CD4-positive, alpha-beta memory T cell (primary cell): ENCODE measurements at regions not wholly inside any gene's neighbourhood (a gene's known extent, or its start where the extent isn't known, plus 50 kb on each side); places are given as distances from the start of the nearest gene placed in this dataset.
A peak's percentile ranks its signal among the peaks of the same experiment; 100 is the strongest.

Source experiments
- CTCF ChIA-PET: fragments of 350-600 bp; sonication (Branson Sonifier 250); formaldehyde crosslinking; loops from one replicate; lab custom pipeline; 2021; ENCODE audit warnings: inconsistent platforms; ENCODE audit not compliant: partially characterized antibody; lab: Charles Lee
- POLR2A ChIA-PET: fragments of 350-600 bp; sonication (Branson Sonifier 250); formaldehyde crosslinking; loops from one replicate; lab custom pipeline; 2021; ENCODE audit not compliant: partially characterized antibody; lab: Charles Lee
- DNase-seq, 5 donors: peaks; one replicate each; pipeline versions ENCODE4 v3.0.0 to v3.0.0-alpha.2; 2020 to 2022; ENCODE audit warnings: mixed read lengths in 1 of 5
- H3K27ac ChIP-seq: one replicate; pipeline ENCODE4 v1.7.0; 2013; ENCODE audit warnings: low read depth, low read length
- H3K27me3 ChIP-seq: 2 replicates; pipeline ENCODE4 v1.7.0; 2013; ENCODE audit warnings: mild to moderate bottlenecking, low read length, moderate library complexity; ENCODE audit not compliant: insufficient read depth
- H3K36me3 ChIP-seq: 2 replicates; pipeline ENCODE4 v1.7.0; 2013; ENCODE audit warnings: mild to moderate bottlenecking, low read length, moderate library complexity; ENCODE audit not compliant: insufficient read depth
- H3K4me1 ChIP-seq: 2 replicates; pipeline ENCODE4 v1.7.0; 2013; ENCODE audit warnings: mild to moderate bottlenecking, low read length, moderate library complexity; ENCODE audit not compliant: insufficient read depth
- H3K4me3 ChIP-seq, 2 donors: one replicate each; pipeline ENCODE4 v1.7.0; 2013; ENCODE audit warnings: low read length in 2 of 2, mild to moderate bottlenecking in 1 of 2
- H3K9me3 ChIP-seq, 2 donors: one replicate each; pipeline ENCODE4 v1.7.0; 2013; ENCODE audit warnings: low read length in 2 of 2, control low read depth in 1 of 2; ENCODE audit not compliant: control insufficient read depth in 1 of 2
- H3K27ac Mint-ChIP-seq, 7 donors: one replicate each; pipeline ENCODE4 v1.8.0; 2020 to 2021; ENCODE audit warnings: mixed read lengths in 7 of 7, mild to moderate bottlenecking in 6 of 7, inconsistent platforms in 3 of 7, moderate library complexity in 3 of 7
- H3K27me3 Mint-ChIP-seq, 2 donors: one replicate each; pipeline ENCODE4 v1.8.0; 2020 to 2021; ENCODE audit warnings: mixed read lengths in 2 of 2
- H3K36me3 Mint-ChIP-seq, 2 donors: one replicate each; pipeline ENCODE4 v1.8.0; 2020 to 2021; ENCODE audit warnings: mixed read lengths in 2 of 2, inconsistent platforms in 1 of 2, mild to moderate bottlenecking in 1 of 2
- H3K4me1 Mint-ChIP-seq, 4 donors: one replicate each; pipeline ENCODE4 v1.8.0; 2020 to 2021; ENCODE audit warnings: mixed read lengths in 4 of 4, mild to moderate bottlenecking in 1 of 4
- H3K4me3 Mint-ChIP-seq, 8 donors: one replicate each; pipeline ENCODE4 v1.8.0; 2020 to 2021; ENCODE audit warnings: mixed read lengths in 8 of 8, mild to moderate bottlenecking in 7 of 8, moderate library complexity in 6 of 8, inconsistent platforms in 3 of 8
- H3K9me3 Mint-ChIP-seq, 8 donors: one replicate each; pipeline ENCODE4 v1.8.0; 2020 to 2021; ENCODE audit warnings: mixed read lengths in 8 of 8, mild to moderate bottlenecking in 5 of 8, inconsistent platforms in 3 of 8, moderate library complexity in 1 of 8
- intact Hi-C: fragments of 100-400 bp; cut with micrococcal nuclease; formaldehyde crosslinking; loops from one replicate; pipeline ENCODE4 v1.15.1; 2023

GRCh38 chr13:108433976-108434755 is 164.6 kb downstream of the TNFSF13B start:
- Histone ChIP-seq H3K27ac (no peak overlapping the region), H3K9me3 (no peaks in the 10 kb centered on the region), H3K4me1 (no peaks in the 10 kb centered on the region), H3K36me3 (no peaks in the 10 kb centered on the region), H3K27me3 (no peaks in the 10 kb centered on the region), H3K4me3 (no peak overlapping the region)
- Mint-ChIP-seq H3K36me3 (no peaks in the 10 kb centered on the region), H3K27me3 (peaks cover 2 to 6% of the 10 kb centered on the region in 2 donors), H3K27ac (peak overlapping the region in 1 of 7 donors; percentile 52), H3K9me3 (peaks cover 0 to 3% (median 0%) of the 10 kb centered on the region in 8 donors), H3K4me3 (no peak overlapping the region), H3K4me1 (peaks cover 0 to 2% (median 0%) of the 10 kb centered on the region in 4 donors)
- POLR2A ChIA-PET = no interaction called here
- CTCF ChIA-PET = no interaction called here
- intact Hi-C loops = no loop called here
- DNase-seq = no peak

DNA sequence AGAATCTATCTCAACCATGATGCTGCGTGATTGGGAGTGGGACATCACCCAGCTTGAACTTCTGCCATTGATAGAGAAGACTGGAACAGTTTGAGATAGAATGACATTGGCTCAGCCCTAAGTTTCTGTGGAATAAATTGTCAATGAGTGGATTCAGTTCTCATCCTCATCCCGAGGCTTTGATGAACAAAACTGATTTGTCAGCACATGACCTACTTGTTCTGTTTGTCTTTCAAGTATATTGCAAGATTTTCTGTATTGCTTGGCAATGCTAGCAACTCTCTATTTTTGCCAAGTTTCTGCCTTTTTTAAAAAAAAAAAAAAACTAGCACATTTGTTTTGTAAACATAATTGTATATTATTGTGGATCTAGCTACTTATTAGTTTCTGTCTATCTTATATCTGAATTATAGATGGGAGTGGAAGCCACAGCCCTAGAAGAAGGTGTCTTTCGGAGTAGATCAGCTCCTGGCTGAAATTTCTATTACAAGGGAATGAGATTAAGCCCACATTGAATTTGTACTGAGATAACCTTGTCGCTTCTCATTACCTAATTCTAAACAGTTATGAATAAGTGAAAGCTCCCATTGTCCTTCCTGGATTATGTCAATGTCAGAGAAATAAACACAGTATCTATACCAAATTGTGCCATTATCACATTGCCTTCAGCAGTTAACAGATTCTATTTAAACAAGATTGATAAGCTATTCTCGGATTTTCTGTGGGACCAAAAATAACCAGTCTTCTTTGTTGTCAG is 166.1 kb downstream of the TNFSF13B start:
- Histone ChIP-seq H3K27me3 (no peaks in the 10 kb centered on the region), H3K36me3 (no peaks in the 10 kb centered on the region), H3K4me3 (no peak overlapping the region), H3K9me3 (no peaks in the 10 kb centered on the region), H3K27ac (no peak overlapping the region), H3K4me1 (no peaks in the 10 kb centered on the region)
- Mint-ChIP-seq H3K9me3 (peaks cover 0 to 3% (median 0%) of the 10 kb centered on the region in 8 donors), H3K27ac (no peak overlapping the region), H3K27me3 (peaks cover 2 to 6% of the 10 kb centered on the region in 2 donors), H3K4me3 (no peak overlapping the region), H3K36me3 (no peaks in the 10 kb centered on the region), H3K4me1 (no peaks in the 10 kb centered on the region)
- intact Hi-C loops = no loop called here
- CTCF ChIA-PET = interaction anchor here (0.6 to 1.0 kb wide), 2 partner anchors 28 to 40 kb away, joined by 3 read pairs; no protein-coding TSS in a partner anchor
- POLR2A ChIA-PET = no interaction called here
- no peak for DNase-seq

DNA sequence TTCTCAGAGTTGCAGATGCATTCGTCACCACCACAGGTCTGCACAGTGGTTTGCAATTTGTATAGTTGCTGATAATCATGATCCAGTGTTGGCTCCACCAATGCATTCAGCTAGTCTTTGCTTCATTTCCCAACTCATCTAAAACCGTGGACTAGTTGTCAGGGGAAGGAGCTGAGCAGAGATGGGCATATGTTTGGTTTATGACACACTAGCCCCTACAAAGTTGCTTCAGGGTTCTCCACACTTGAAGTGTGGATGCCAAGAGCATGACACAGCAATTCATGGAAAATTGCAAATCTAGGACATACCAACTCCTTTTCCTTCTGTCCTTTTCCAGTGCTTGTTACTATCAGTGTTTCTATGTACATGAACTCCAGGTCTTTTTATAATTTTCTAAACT is 168.0 kb downstream of the TNFSF13B start:
- no peak overlapping the region for H3K27ac ChIP-seq
- intact Hi-C loops = no loop called here
- CTCF ChIA-PET = no interaction called here
- no peaks in the 10 kb centered on the region for H3K9me3 ChIP-seq
- H3K4me3 ChIP-seq = no peak overlapping the region
- no peak overlapping the region for H3K4me3 Mint-ChIP-seq
- no peaks in the 10 kb centered on the region for H3K27me3 ChIP-seq
- H3K27ac Mint-ChIP-seq = no peak overlapping the region
- H3K36me3 Mint-ChIP-seq = no peaks in the 10 kb centered on the region
- peaks cover 0 to 3% (median 0%) of the 10 kb centered on the region in 8 donors for H3K9me3 Mint-ChIP-seq
- no peaks in the 10 kb centered on the region for H3K4me1 Mint-ChIP-seq
- peaks cover 2 to 6% of the 10 kb centered on the region in 2 donors for H3K27me3 Mint-ChIP-seq
- H3K36me3 ChIP-seq = no peaks in the 10 kb centered on the region
- DNase-seq = no peak
- H3K4me1 ChIP-seq = no peaks in the 10 kb centered on the region
- POLR2A ChIA-PET = no interaction called here

GRCh38 chr13:108439556-108439955 is 170.0 kb downstream of the TNFSF13B start:
- Histone ChIP-seq H3K9me3 (no peaks in the 10 kb centered on the region), H3K27ac (no peak overlapping the region), H3K27me3 (no peaks in the 10 kb centered on the region), H3K4me1 (no peaks in the 10 kb centered on the region), H3K36me3 (no peaks in the 10 kb centered on the region), H3K4me3 (no peak overlapping the region)
- Mint-ChIP-seq H3K27ac (no peak overlapping the region), H3K4me1 (no peaks in the 10 kb centered on the region), H3K27me3 (peaks cover 2 to 6% of the 10 kb centered on the region in 2 donors), H3K36me3 (no peaks in the 10 kb centered on the region), H3K9me3 (peaks cover 0 to 3% (median 0%) of the 10 kb centered on the region in 8 donors), H3K4me3 (no peak overlapping the region)
- CTCF ChIA-PET = no interaction called here
- POLR2A ChIA-PET = no interaction called here
- DNase-seq = no peak
- intact Hi-C loops = no loop called here

- H3K36me3 Mint-ChIP-seq = no peaks in the 10 kb centered on the region
- Histone ChIP-seq H3K27me3 (no peaks in the 10 kb centered on the region), H3K36me3 (no peaks in the 10 kb centered on the region), H3K4me3 (no peak overlapping the region), H3K27ac (no peak overlapping the region), H3K9me3 (no peaks in the 10 kb centered on the region), H3K4me1 (no peaks in the 10 kb centered on the region)
- POLR2A ChIA-PET = no interaction called here
- DNase-seq = no peak
- H3K4me3 Mint-ChIP-seq = no peak overlapping the region
- CTCF ChIA-PET = no interaction called here
- H3K27me3 Mint-ChIP-seq = no peaks in the 10 kb centered on the region
- H3K4me1 Mint-ChIP-seq = no peaks in the 10 kb centered on the region
- intact Hi-C loops = no loop called here
- no peak overlapping the region for H3K27ac Mint-ChIP-seq
- peaks cover 0 to 4% (median 0%) of the 10 kb centered on the region in 8 donors for H3K9me3 Mint-ChIP-seq
Observed at GRCh38 chr13:108444448-108444847, 174.9 kb downstream of the TNFSF13B start.

GRCh38 chr13:108448891-108449290 is 179.4 kb downstream of the TNFSF13B start:
- Histone ChIP-seq H3K9me3 (no peaks in the 10 kb centered on the region), H3K27me3 (no peaks in the 10 kb centered on the region), H3K27ac (no peak overlapping the region), H3K36me3 (no peaks in the 10 kb centered on the region), H3K4me1 (no peaks in the 10 kb centered on the region), H3K4me3 (no peak overlapping the region)
- intact Hi-C loops = no loop called here
- peak in 1 of 5 donors; percentile 25 for DNase-seq
- CTCF ChIA-PET = no interaction called here
- Mint-ChIP-seq H3K4me3 (no peak overlapping the region), H3K4me1 (peaks cover 0 to 1% (median 0%) of the 10 kb centered on the region in 4 donors), H3K27me3 (no peaks in the 10 kb centered on the region), H3K27ac (no peak overlapping the region), H3K36me3 (no peaks in the 10 kb centered on the region), H3K9me3 (peaks cover 0 to 7% (median under 1%) of the 10 kb centered on the region in 8 donors)
- POLR2A ChIA-PET = no interaction called here

GRCh38 chr13:108451121-108451520 is 178.3 kb upstream of the MYO16 start:
- Histone ChIP-seq H3K4me3 (no peak overlapping the region), H3K27ac (no peak overlapping the region), H3K9me3 (no peaks in the 10 kb centered on the region), H3K27me3 (no peaks in the 10 kb centered on the region), H3K4me1 (no peaks in the 10 kb centered on the region), H3K36me3 (no peaks in the 10 kb centered on the region)
- DNase-seq = no peak
- intact Hi-C loops = no loop called here
- no peak overlapping the region for H3K27ac Mint-ChIP-seq
- H3K27me3 Mint-ChIP-seq = no peaks in the 10 kb centered on the region
- H3K4me3 Mint-ChIP-seq = no peak overlapping the region
- no peaks in the 10 kb centered on the region for H3K36me3 Mint-ChIP-seq
- POLR2A ChIA-PET = no interaction called here
- peaks cover 0 to 5% (median under 1%) of the 10 kb centered on the region in 8 donors for H3K9me3 Mint-ChIP-seq
- H3K4me1 Mint-ChIP-seq = peaks cover 0 to 1% (median 0%) of the 10 kb centered on the region in 4 donors
- CTCF ChIA-PET = no interaction called here
